Fibroblast of lung (primary cell): ENCODE measurements at regions not wholly inside any gene's neighbourhood (a gene's known extent, or its start where the extent isn't known, plus 50 kb on each side); places are given as distances from the start of the nearest gene placed in this dataset.

ENCODE experiments used
- DNase-seq, 2 donors: peaks; one replicate each; pipeline versions ENCODE4 v3.0.0 to v3.0.0-alpha.2; 2010; ENCODE audit warnings: low read depth in 2 of 2
- H2AFZ ChIP-seq: 2 replicates; pipeline ENCODE4 v1.5.1; 2012; ENCODE audit warnings: low read length, control low read depth, inconsistent platforms
- H3K27ac ChIP-seq: 2 replicates; pipeline ENCODE4 v1.5.1; 2011; ENCODE audit warnings: low read length, control low read depth; ENCODE audit not compliant: insufficient read depth
- H3K27me3 ChIP-seq: 2 replicates; pipeline ENCODE4 v1.5.1; 2011; ENCODE audit warnings: mild to moderate bottlenecking, low read length; ENCODE audit not compliant: control insufficient read depth, insufficient read depth
- H3K36me3 ChIP-seq: 2 replicates; pipeline ENCODE4 v1.5.1; 2011; ENCODE audit warnings: low read length; ENCODE audit not compliant: control insufficient read depth, insufficient read depth
- H3K4me1 ChIP-seq: 2 replicates; pipeline ENCODE4 v1.5.1; 2011; ENCODE audit warnings: low read length; ENCODE audit not compliant: control insufficient read depth, insufficient read depth; ENCODE audit errors: extremely low read depth
- H3K4me2 ChIP-seq: 2 replicates; pipeline ENCODE4 v1.5.1; 2011; ENCODE audit warnings: low read length, control low read depth; ENCODE audit not compliant: insufficient read depth; ENCODE audit errors: extremely low read depth
- H3K4me3 ChIP-seq, 4 experiments: fragments of 200-600 bp in 1 of 4; sonication (generic) in 1 of 4; replicated peaks in 1 of 4; 2 replicates each; pipeline ENCODE4 v1.5.1; 2011 to 2016; ENCODE audit warnings: low read length in 4 of 4, low read depth in 3 of 4, mild to moderate bottlenecking in 3 of 4, control low read depth in 2 of 4, inconsistent platforms in 1 of 4, mixed read lengths in 1 of 4; ENCODE audit not compliant: insufficient read depth in 1 of 4; ENCODE audit errors: control extremely low read depth in 1 of 4
- H3K79me2 ChIP-seq: 2 replicates; pipeline ENCODE4 v1.5.1; 2012; ENCODE audit warnings: mild to moderate bottlenecking, low read length, inconsistent platforms; ENCODE audit not compliant: control insufficient read depth, insufficient read depth
- H3K9ac ChIP-seq: 2 replicates; pipeline ENCODE4 v1.5.1; 2011; ENCODE audit warnings: mild to moderate bottlenecking, low read length, control low read depth; ENCODE audit not compliant: insufficient read depth
- H3K9me3 ChIP-seq: 2 replicates; pipeline ENCODE4 v1.5.1; 2012; ENCODE audit warnings: low read depth, low read length; ENCODE audit not compliant: control insufficient read depth, insufficient read depth
- H4K20me1 ChIP-seq: 2 replicates; pipeline ENCODE4 v1.5.1; 2011; ENCODE audit warnings: low read length; ENCODE audit not compliant: control insufficient read depth, insufficient read depth; ENCODE audit errors: extremely low read depth
- EZH2 ChIP-seq: IDR thresholded peaks from 2 replicates; pipeline ENCODE4 v1.5.1; 2012; ENCODE audit warnings: low read length, control low read depth, mild to moderate bottlenecking; ENCODE audit errors: missing control alignments
- TF ChIP-seq, protein P1 (sequence below), 2 donors: IDR thresholded peaks in 1 of 2; conservative IDR thresholded peaks in 1 of 2; 1 replicate in 1 of 2; 2 replicates in 1 of 2; pipeline ENCODE4 v1.5.1; 2011 to 2012; ENCODE audit warnings: low read length in 2 of 2, control low read depth in 1 of 2, inconsistent platforms in 1 of 2, low read depth in 1 of 2, mild to moderate bottlenecking in 1 of 2

DNA sequence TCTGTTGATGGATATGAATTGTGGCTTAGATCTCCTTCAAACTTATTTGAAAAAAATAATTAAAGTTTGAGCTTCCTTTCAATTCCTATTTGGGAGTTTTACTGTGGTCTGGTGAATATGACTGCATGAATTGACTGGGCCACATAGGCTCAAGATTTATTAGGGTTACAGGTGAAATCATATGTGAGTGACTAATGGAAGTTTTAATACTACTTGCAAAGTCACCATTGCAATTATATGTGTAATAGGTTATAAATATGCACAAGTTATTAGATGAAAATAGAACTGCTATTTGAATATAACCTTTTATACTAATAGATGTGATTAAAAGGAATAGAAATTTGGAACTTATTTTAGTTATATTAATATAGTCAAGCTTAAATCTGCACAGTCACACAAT, 712.1 kb upstream of the MMS22L start:
- no peak for TF ChIP-seq EZH2
- TF ChIP-seq, protein P1, sequence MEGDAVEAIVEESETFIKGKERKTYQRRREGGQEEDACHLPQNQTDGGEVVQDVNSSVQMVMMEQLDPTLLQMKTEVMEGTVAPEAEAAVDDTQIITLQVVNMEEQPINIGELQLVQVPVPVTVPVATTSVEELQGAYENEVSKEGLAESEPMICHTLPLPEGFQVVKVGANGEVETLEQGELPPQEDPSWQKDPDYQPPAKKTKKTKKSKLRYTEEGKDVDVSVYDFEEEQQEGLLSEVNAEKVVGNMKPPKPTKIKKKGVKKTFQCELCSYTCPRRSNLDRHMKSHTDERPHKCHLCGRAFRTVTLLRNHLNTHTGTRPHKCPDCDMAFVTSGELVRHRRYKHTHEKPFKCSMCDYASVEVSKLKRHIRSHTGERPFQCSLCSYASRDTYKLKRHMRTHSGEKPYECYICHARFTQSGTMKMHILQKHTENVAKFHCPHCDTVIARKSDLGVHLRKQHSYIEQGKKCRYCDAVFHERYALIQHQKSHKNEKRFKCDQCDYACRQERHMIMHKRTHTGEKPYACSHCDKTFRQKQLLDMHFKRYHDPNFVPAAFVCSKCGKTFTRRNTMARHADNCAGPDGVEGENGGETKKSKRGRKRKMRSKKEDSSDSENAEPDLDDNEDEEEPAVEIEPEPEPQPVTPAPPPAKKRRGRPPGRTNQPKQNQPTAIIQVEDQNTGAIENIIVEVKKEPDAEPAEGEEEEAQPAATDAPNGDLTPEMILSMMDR (conservative IDR thresholded peaks at IDR 0.05 in 1 of 2, IDR thresholded peaks at IDR 0.05 in 1 of 2; ENCODE audit: low read depth in 1 of 2, low read length in 2 of 2) = no peak

DNA sequence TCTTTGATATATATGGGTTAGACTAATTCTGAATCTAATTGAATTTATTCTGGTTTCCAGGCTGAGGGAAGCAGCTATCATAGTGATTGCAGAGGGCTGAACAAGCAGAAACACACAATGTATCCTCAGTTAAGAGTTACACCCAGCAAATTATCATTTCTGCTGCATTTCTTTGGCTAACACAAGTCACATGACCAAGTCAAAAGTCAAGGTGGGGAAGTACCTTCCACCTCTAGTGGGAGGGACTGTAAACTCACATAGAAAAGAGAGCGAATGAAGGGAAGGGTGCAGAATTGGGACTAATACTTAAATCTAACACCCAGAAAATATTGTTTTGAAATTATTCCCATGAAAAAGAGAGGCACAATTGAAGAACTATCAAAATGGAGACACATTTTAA, 719.7 kb upstream of the MMS22L start:
- Histone ChIP-seq H3K9ac (no peak overlapping the region), H3K4me2 (no peak overlapping the region), H4K20me1 (no peaks in the 10 kb centered on the region), H3K27ac (no peak overlapping the region), H3K4me1 (no peaks in the 10 kb centered on the region), H3K9me3 (no peaks in the 10 kb centered on the region), H3K79me2 (no peaks in the 10 kb centered on the region), H3K27me3 (no peaks in the 10 kb centered on the region), H3K36me3 (no peaks in the 10 kb centered on the region), H3K4me3 (no peak overlapping the region), H2AFZ (no peak overlapping the region)
- no peak for DNase-seq
- no peak for TF ChIP-seq EZH2
- TF ChIP-seq, protein P1 (conservative IDR thresholded peaks at IDR 0.05 in 1 of 2, IDR thresholded peaks at IDR 0.05 in 1 of 2; ENCODE audit: low read depth in 1 of 2, low read length in 2 of 2) = no peak

More for the DNA sequence above, 712.1 kb upstream of the MMS22L start:
- no peaks in the 10 kb centered on the region for H4K20me1 ChIP-seq
- no peak overlapping the region for H2AFZ ChIP-seq
- no peaks in the 10 kb centered on the region for H3K4me1 ChIP-seq
- H3K4me2 ChIP-seq = no peak overlapping the region
- no peak overlapping the region for H3K27ac ChIP-seq
- H3K36me3 ChIP-seq = no peaks in the 10 kb centered on the region
- H3K4me3 ChIP-seq = no peak overlapping the region
- H3K79me2 ChIP-seq = no peaks in the 10 kb centered on the region
- no peaks in the 10 kb centered on the region for H3K9me3 ChIP-seq
- no peak overlapping the region for H3K9ac ChIP-seq
- no peaks in the 10 kb centered on the region for H3K27me3 ChIP-seq
- DNase-seq = no peak

DNA sequence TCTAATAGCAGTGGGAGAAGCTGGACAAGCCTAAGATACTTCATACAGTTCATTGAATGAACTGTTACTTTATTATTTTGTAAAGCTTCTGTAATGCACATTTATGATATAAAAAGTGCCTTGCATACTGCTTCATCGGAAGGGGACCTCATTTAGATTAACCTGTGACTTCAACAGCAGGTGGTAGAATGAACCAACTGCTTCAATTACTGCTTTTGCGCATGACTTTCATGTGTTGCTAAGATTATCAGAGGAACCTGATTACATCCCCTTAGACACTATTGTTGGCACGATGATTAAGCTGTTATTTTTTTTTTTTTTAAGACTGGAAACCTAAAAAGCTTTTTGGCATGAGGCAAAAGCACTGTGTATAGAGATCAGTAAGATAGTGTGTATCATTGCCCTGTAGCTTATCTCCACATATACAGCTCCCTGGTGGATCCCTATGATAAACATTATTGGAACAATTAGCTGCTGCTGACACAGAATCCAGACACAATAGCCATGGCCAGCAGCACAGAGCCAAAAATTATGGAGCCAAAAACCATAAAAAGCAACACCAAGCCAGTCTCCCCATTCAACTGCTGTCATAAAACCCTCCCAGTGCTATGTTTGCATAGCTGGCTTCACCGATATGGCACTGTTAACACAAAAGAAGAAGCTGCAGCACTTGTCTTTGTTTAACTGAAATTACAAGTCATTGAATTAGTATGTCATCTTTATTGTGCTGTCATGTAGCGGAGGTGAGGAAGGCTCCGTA, 731.6 kb upstream of the MMS22L start:
- Histone ChIP-seq H3K36me3 (no peaks in the 10 kb centered on the region), H3K9ac (no peak overlapping the region), H2AFZ (no peak overlapping the region), H3K27me3 (no peaks in the 10 kb centered on the region), H3K27ac (no peak overlapping the region), H3K4me1 (no peaks in the 10 kb centered on the region), H4K20me1 (no peaks in the 10 kb centered on the region), H3K4me3 (no peak overlapping the region), H3K4me2 (no peak overlapping the region), H3K9me3 (no peaks in the 10 kb centered on the region), H3K79me2 (no peaks in the 10 kb centered on the region)
- no peak for DNase-seq
- TF ChIP-seq EZH2 = no peak
- TF ChIP-seq, protein P1 (conservative IDR thresholded peaks at IDR 0.05 in 1 of 2, IDR thresholded peaks at IDR 0.05 in 1 of 2; ENCODE audit: low read depth in 1 of 2, low read length in 2 of 2) = no peak
